SK-N-SH (cell line): ENCODE measurements at regions not wholly inside any gene's neighbourhood (a gene's known extent, or its start where the extent isn't known, plus 50 kb on each side); places are given as distances from the start of the nearest gene placed in this dataset.

Source experiments
- CTCF ChIA-PET: fragments of 300-600, 350-600 bp; formaldehyde crosslinking; extraction: SDS; loops from one replicate; lab custom pipeline; 2021; lab: Yijun Ruan, JAX
- POLR2A ChIA-PET: fragments of 350-600 bp; sonication (Branson Sonifier 250); formaldehyde crosslinking; extraction: SDS; loops from one replicate; lab custom pipeline; 2020; ENCODE audit warnings: antibody characterized with exemption, inconsistent platforms; lab: Yijun Ruan, JAX
- DNase-seq: peaks from one replicate; pipeline ENCODE4 v3.0.0; 2012
- H2AFZ ChIP-seq: fragments of 200-600 bp; sonication (generic); 2 replicates; pipeline ENCODE4 v1.8.1; 2016; ENCODE audit warnings: antibody characterized with exemption, mild to moderate bottlenecking, low read depth
- H3F3A ChIP-seq: fragments of 200-600 bp; sonication (generic); replicated peaks from 2 replicates; pipeline ENCODE3; 2016; ENCODE audit warnings: antibody characterized with exemption, mild to moderate bottlenecking; ENCODE audit not compliant: insufficient read depth
- H3K27ac ChIP-seq, 2 experiments: fragments of 200-500 bp in 1 of 2; fragments of 200-600 bp in 1 of 2; sonication (Bioruptor generic) in 1 of 2; sonication (generic), shearing (Covaris generic) in 1 of 2; 2 replicates each; pipeline versions ENCODE4 v1.5.1 to v1.6.1; 2014 to 2016; ENCODE audit warnings: low read depth in 2 of 2, inconsistent platforms in 1 of 2, low read length in 1 of 2, mild to moderate bottlenecking in 1 of 2, mixed read lengths in 1 of 2
- H3K27me3 ChIP-seq: fragments of 200-600 bp; sonication (generic), shearing (Covaris generic); 2 replicates; pipeline ENCODE4 v1.6.1; 2016; ENCODE audit warnings: mixed run types; ENCODE audit not compliant: insufficient read depth
- H3K36me3 ChIP-seq, 2 experiments: fragments of 200-500 bp in 1 of 2; fragments of 200-600 bp in 1 of 2; sonication (Bioruptor generic) in 1 of 2; sonication (generic) in 1 of 2; replicated peaks in 1 of 2; 2 replicates each; pipeline versions ENCODE3 to v1.5.1; 2014 to 2016; ENCODE audit warnings: low read length in 1 of 2, mild to moderate bottlenecking in 1 of 2; ENCODE audit not compliant: insufficient read depth in 2 of 2, control insufficient read depth in 1 of 2
- H3K4me1 ChIP-seq, 2 experiments: fragments of 200-500 bp in 1 of 2; fragments of 200-600 bp in 1 of 2; sonication (Bioruptor generic) in 1 of 2; sonication (generic), shearing (Covaris generic) in 1 of 2; 2 replicates each; pipeline versions ENCODE4 v1.5.1 to v1.6.1; 2014 to 2016; ENCODE audit warnings: low read depth in 1 of 2, low read length in 1 of 2, mixed run types in 1 of 2; ENCODE audit not compliant: insufficient read depth in 2 of 2, control insufficient read depth in 1 of 2
- H3K4me2 ChIP-seq: fragments of 200-600 bp; sonication (generic), shearing (Covaris generic); 2 replicates; pipeline ENCODE4 v1.6.1; 2017; ENCODE audit warnings: mixed run types
- H3K4me3 ChIP-seq, 2 experiments: fragments of 200-500 bp in 1 of 2; fragments of 200-600 bp in 1 of 2; sonication (Bioruptor generic) in 1 of 2; sonication (generic), shearing (Covaris generic) in 1 of 2; 2 replicates each; pipeline versions ENCODE4 v1.5.1 to v1.8.1; 2014 to 2016; ENCODE audit warnings: low read depth in 2 of 2, inconsistent platforms in 1 of 2, low read length in 1 of 2, mild to moderate bottlenecking in 1 of 2, mixed read lengths in 1 of 2, moderate library complexity in 1 of 2
- H3K79me2 ChIP-seq: fragments of 200-600 bp; sonication (generic); 2 replicates; pipeline ENCODE4 v1.8.1; 2017; ENCODE audit warnings: mild to moderate bottlenecking; ENCODE audit not compliant: insufficient read depth
- H3K9ac ChIP-seq: fragments of 200-600 bp; sonication (generic); 2 replicates; pipeline ENCODE4 v1.6.1; 2017; ENCODE audit warnings: mixed run types
- H3K9me2 ChIP-seq: fragments of 200-600 bp; sonication (generic); 2 replicates; pipeline ENCODE4 v1.6.1; 2017; ENCODE audit warnings: mixed run types
- H3K9me3 ChIP-seq: fragments of 200-600 bp; sonication (generic); 2 replicates; pipeline ENCODE4 v1.6.1; 2017; ENCODE audit warnings: mixed run types, mild to moderate bottlenecking, moderate library complexity
- H4K20me1 ChIP-seq: fragments of 200-600 bp; sonication (generic); 2 replicates; pipeline ENCODE4 v1.6.1; 2017; ENCODE audit warnings: mild to moderate bottlenecking, mixed run types; ENCODE audit not compliant: insufficient read depth
- CTCF ChIP-seq: fragments of 200-600 bp; sonication (generic); IDR thresholded peaks from 2 replicates; pipeline ENCODE4 v1.6.1; 2017; ENCODE audit warnings: antibody characterized with exemption, mild to moderate bottlenecking, moderate library complexity
- ELF1 ChIP-seq: IDR thresholded peaks from 2 replicates; pipeline ENCODE4 v1.4.0; 2012
- EZH2phosphoT487 ChIP-seq: fragments of 200-600 bp; sonication (generic); IDR thresholded peaks from 2 replicates; pipeline ENCODE4 v1.6.1; 2017; ENCODE audit warnings: low read depth, mixed run types, mild to moderate bottlenecking, antibody characterized with exemption, moderate library complexity, borderline replicate concordance
- FOSL2 ChIP-seq: IDR thresholded peaks from 2 replicates; pipeline ENCODE4 v1.4.0; 2012; ENCODE audit warnings: low read depth, mild to moderate bottlenecking, moderate library complexity, borderline replicate concordance
- FOXJ3 ChIP-seq: sonication (generic); formaldehyde crosslinking; IDR thresholded peaks from 2 replicates; pipeline ENCODE4 v1.5.1; 2020; ENCODE audit warnings: mild to moderate bottlenecking, missing genetic modification reagents
- GATA2 ChIP-seq: sonication (generic); formaldehyde crosslinking; IDR thresholded peaks from 2 replicates; pipeline ENCODE4 v1.5.0; 2020; ENCODE audit warnings: mild to moderate bottlenecking, missing genetic modification reagents
- MAX ChIP-seq: IDR thresholded peaks from 2 replicates; pipeline ENCODE4 v1.4.0; 2012; ENCODE audit warnings: low read depth
- MEF2A ChIP-seq: IDR thresholded peaks from 2 replicates; pipeline ENCODE4 v1.4.0; 2012; ENCODE audit warnings: low read depth, borderline replicate concordance
- NFIC ChIP-seq: IDR thresholded peaks from 2 replicates; pipeline ENCODE4 v1.4.0; 2012; ENCODE audit warnings: borderline replicate concordance
- PBX3 ChIP-seq: IDR thresholded peaks from 2 replicates; pipeline ENCODE4; 2012
- POLR2AphosphoS5 ChIP-seq: IDR thresholded peaks from 2 replicates; pipeline ENCODE4 v1.6.1; 2012; ENCODE audit warnings: low read depth, low read length
- REST ChIP-seq: IDR thresholded peaks from 2 replicates; pipeline ENCODE4 v1.6.1; 2012; ENCODE audit warnings: mild to moderate bottlenecking, low read depth, low read length, moderate library complexity
- RFX5 ChIP-seq: IDR thresholded peaks from 2 replicates; pipeline ENCODE4 v1.6.1; 2012; ENCODE audit warnings: mild to moderate bottlenecking, improper control_type of control experiment, low read length
- SMC3 ChIP-seq: IDR thresholded peaks from 2 replicates; pipeline ENCODE4 v1.6.1; 2012; ENCODE audit warnings: low read depth, low read length, improper control_type of control experiment
- TCF12 ChIP-seq: IDR thresholded peaks from 2 replicates; pipeline ENCODE4 v1.4.0; 2012
- TEAD4 ChIP-seq: IDR thresholded peaks from 2 replicates; pipeline ENCODE4 v1.4.0; 2012; ENCODE audit warnings: mild to moderate bottlenecking, borderline replicate concordance; ENCODE audit not compliant: insufficient read depth
- USF2 ChIP-seq: fragments of 150-350 bp; IDR thresholded peaks from 2 replicates; pipeline ENCODE4 v1.6.1; 2017; ENCODE audit warnings: antibody characterized with exemption, low read length, low read depth, borderline replicate concordance
- YY1 ChIP-seq: IDR thresholded peaks from 2 replicates; pipeline ENCODE4 v1.4.0; 2012; ENCODE audit warnings: low read depth, mild to moderate bottlenecking
- WGBS: methylation state at CpG from one replicate; pipeline ENCODE4 v1.1.6; 2017; ENCODE audit warnings: low lambda C conversion rate; 5-methylcytosine and 5-hydroxymethylcytosine counted together

- H3K27me3 ChIP-seq, result no peaks in the 10 kb centered on the region; the same call in 1 of the 2 replicates
- DNase-seq, result no peak
- H2AFZ ChIP-seq, result no peak overlapping the region
- TF ChIP-seq REST (no peak), FOSL2 (no peak), EZH2phosphoT487 (no peak), PBX3 (no peak), NFIC (no peak), GATA2 (no peak), MAX (no peak), RFX5 (no peak), SMC3 (no peak), YY1 (no peak), USF2 (no peak), ELF1 (no peak), POLR2AphosphoS5 (no peak), TEAD4 (no peak), TCF12 (no peak), FOXJ3 (no peak), MEF2A (no peak), CTCF (no peak)
- H4K20me1 ChIP-seq, result no peaks in the 10 kb centered on the region
- no peaks in the 10 kb centered on the region for H3K9me2 ChIP-seq
- no peak overlapping the region for H3K4me3 ChIP-seq
- ChIA-PET POLR2A (no interaction called here), CTCF (interaction anchor here (1.1 to 1.4 kb wide), 3 partner anchors 15 to 23 kb away, joined by 3 to 5 read pairs (median 4); no protein-coding TSS in a partner anchor)
- 67% methylated on average over 4 of the region's 4 CpGs for WGBS
- no peak overlapping the region for H3K4me2 ChIP-seq
- no peaks in the 10 kb centered on the region for H3F3A ChIP-seq
- H3K9me3 ChIP-seq, result no peaks in the 10 kb centered on the region
- H3K79me2 ChIP-seq, result no peaks in the 10 kb centered on the region
- no peaks in the 10 kb centered on the region for H3K36me3 ChIP-seq
- no peak overlapping the region for H3K27ac ChIP-seq
- no peak overlapping the region for H3K9ac ChIP-seq
- H3K4me1 ChIP-seq, result no peaks in the 10 kb centered on the region
Observed at GRCh38 chr12:30828686-30829085, 73.9 kb upstream of the CAPRIN2 start.
